NOMO-1 (cell line): ENCODE measurements at regions not wholly inside any gene's neighbourhood (a gene's known extent, or its start where the extent isn't known, plus 50 kb on each side); places are given as distances from the start of the nearest gene placed in this dataset.

ENCODE experiments used
- DNase-seq, 2 experiments: peaks; one replicate each; lab custom pipeline; 2025; ENCODE audit not compliant: unreplicated experiment in 2 of 2; lab: John Stamatoyannopoulos, UW

GRCh38 chr1:234694661-234695060 is 84.7 kb upstream of the IRF2BP2 start:
- DNase-seq, result no peak

GRCh38 chr1:234692966-234693580 is 83.1 kb upstream of the IRF2BP2 start:
- no peak for DNase-seq

- DNase-seq, result no peak
Measured at GRCh38 chr1:234691567-234691966, 81.6 kb upstream of the IRF2BP2 start.

GRCh38 chr1:234690872-234691271 is 80.9 kb upstream of the IRF2BP2 start:
- no peak for DNase-seq

- no peak for DNase-seq
Measured at GRCh38 chr1:234689236-234689635, 79.3 kb upstream of the IRF2BP2 start.

GRCh38 chr1:234687011-234687410 is 77.0 kb upstream of the IRF2BP2 start:
- no peak for DNase-seq

GRCh38 chr1:234686035-234686434 is 76.1 kb upstream of the IRF2BP2 start:
- peak in 1 of 2 experiments; percentile 13 for DNase-seq

GRCh38 chr1:234684856-234685255 is 74.9 kb upstream of the IRF2BP2 start:
- peak in 1 of 2 experiments; percentile 7 for DNase-seq

- peak; percentile 96 to 97 for DNase-seq
Measured at GRCh38 chr1:234683861-234684632, 74.1 kb upstream of the IRF2BP2 start.

- DNase-seq, result no peak
Measured at GRCh38 chr1:234683127-234683860, 73.3 kb upstream of the IRF2BP2 start.

- DNase-seq, result no peak
Measured at GRCh38 chr1:234681990-234682389, 72.0 kb upstream of the IRF2BP2 start.

- no peak for DNase-seq
Measured at GRCh38 chr1:234681065-234681464, 71.1 kb upstream of the IRF2BP2 start.

GRCh38 chr1:234680331-234680904 is 70.4 kb upstream of the IRF2BP2 start:
- no peak for DNase-seq

GRCh38 chr1:234676103-234676594 is 66.2 kb upstream of the IRF2BP2 start:
- DNase-seq, result peak in 1 of 2 experiments; percentile 26

- DNase-seq, result no peak
Measured at GRCh38 chr1:234675572-234675971, 65.6 kb upstream of the IRF2BP2 start.

- no peak for DNase-seq
Measured at GRCh38 chr1:234675006-234675405, 65.0 kb upstream of the IRF2BP2 start.

- DNase-seq, result no peak
Measured at GRCh38 chr1:234674218-234674815, 64.3 kb upstream of the IRF2BP2 start.

GRCh38 chr1:234672349-234673135 is 62.6 kb upstream of the IRF2BP2 start:
- no peak for DNase-seq

GRCh38 chr1:234670967-234671626 is 61.1 kb upstream of the IRF2BP2 start:
- DNase-seq, result no peak
